ENCODE measurements at regions not wholly inside any gene's neighbourhood (a gene's known extent, or its start where the extent isn't known, plus 50 kb on each side); places are given as distances from the start of the nearest gene placed in this dataset.

DNA sequence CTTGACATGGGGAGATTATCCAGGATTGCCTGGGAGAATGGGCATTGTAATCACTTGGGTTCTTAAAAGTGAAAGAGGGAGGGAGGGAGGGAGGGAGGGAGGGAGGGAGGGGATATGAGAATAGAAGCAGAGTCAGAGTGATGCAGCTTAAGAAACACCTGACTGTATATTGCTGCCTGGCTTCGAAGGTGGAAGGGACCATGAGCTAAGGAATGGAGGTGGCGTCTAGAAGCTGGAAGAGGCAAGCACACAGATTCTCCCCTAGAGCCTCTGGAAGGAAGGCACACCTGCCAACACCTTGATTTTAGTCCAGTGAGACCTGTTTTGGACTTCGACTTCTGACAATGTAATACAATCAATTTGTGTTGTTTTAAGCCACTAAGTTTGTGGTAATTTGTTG is 78.4 kb downstream of the PRL start:
- in situ Hi-C loops (cut with HindIII; ENCODE audit: low pct_unique_long_range_greater_than_20kb, low sequenced_read_pairs), result no loop called here
- DNase-seq (ENCODE audit: low read depth, low spot score), result no peak

DNA sequence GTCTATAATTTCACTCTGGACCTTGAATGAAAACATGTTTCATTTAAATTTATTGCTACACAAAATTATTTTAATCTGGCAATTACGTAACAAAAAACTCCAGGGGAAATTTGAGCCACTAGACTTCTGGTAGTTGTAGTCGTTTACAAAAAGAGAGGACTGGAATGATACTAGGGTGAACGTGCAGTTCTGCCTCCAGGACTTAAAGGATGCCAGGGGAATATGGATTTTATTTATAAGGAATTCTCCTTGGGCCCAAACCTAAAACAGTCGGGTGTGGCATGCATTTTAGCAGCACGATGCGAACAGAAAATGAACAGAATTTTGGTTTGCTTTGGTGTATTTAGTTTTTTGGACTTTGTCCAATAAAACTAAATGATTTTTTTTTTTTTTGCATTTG is 76.9 kb downstream of the PRL start:
- no peak for DNase-seq (ENCODE audit: low read depth, low spot score)
- in situ Hi-C loops (cut with HindIII; ENCODE audit: low pct_unique_long_range_greater_than_20kb, low sequenced_read_pairs), result no loop called here

DNA sequence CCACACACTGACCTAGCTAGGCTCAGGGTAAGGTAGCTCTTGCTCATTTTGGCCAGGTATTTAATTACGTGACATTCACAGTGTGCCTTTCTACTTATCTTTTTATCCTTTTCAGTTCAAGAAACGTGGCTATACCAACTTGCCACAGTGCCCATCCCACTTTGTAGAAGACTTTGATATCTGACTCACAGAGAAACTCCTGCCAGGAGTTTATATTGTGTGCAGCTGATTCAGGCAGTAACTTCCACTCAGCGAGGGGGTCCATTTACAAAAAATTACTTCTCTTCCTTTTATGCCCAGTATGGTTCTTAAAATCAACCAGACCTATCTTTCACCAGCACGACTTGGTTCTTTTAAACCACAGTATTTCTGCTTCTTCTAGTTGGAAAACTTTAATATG is 75.6 kb downstream of the PRL start:
- in situ Hi-C loops (cut with HindIII; ENCODE audit: low pct_unique_long_range_greater_than_20kb, low sequenced_read_pairs), result no loop called here
- DNase-seq (ENCODE audit: low read depth, low spot score), result no peak

DNA sequence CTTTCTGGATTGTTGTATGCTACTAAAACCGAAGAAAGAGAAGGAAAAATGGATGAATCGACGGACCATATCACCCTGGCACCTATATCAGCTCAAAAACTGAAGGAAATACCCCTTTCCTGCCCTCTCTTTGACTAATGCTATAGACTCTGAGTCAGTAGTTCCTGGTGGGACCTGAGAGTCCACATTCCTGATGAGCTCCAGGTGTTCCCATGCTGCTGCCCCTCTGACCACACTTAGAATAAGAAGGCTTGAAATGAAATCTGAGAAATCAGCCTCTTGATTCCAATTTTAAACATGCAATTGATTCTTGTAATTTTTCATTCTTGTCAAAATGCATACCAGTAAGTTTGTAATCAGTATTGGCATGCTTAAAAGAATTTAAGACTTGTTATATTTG is 75.2 kb downstream of the PRL start:
- in situ Hi-C loops (cut with HindIII; ENCODE audit: low pct_unique_long_range_greater_than_20kb, low sequenced_read_pairs), result no loop called here
- no peak for DNase-seq (ENCODE audit: low read depth, low spot score)

DNA sequence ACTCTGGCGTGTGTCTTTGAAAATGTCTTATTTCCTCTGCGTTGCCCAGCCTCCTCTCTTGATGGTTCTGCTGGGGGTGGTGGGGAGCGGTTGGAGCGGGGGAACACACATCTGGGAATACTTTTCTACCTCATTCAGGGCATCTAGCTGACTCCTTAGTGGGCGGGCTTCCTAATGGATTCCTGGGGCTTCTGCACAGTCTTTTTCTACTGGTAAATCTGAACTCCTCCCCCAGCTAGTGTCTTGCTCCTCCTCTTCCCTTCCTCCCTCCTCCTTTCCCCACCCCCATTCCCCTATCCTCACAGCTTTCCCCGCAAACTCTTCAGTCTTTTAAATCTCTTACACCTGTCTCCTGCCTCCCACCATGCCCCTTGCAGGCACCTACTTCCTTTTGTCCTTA is 74.4 kb downstream of the PRL start:
- no peak for DNase-seq (ENCODE audit: low read depth, low spot score)
- in situ Hi-C loops (cut with HindIII; ENCODE audit: low pct_unique_long_range_greater_than_20kb, low sequenced_read_pairs), result no loop called here

DNA sequence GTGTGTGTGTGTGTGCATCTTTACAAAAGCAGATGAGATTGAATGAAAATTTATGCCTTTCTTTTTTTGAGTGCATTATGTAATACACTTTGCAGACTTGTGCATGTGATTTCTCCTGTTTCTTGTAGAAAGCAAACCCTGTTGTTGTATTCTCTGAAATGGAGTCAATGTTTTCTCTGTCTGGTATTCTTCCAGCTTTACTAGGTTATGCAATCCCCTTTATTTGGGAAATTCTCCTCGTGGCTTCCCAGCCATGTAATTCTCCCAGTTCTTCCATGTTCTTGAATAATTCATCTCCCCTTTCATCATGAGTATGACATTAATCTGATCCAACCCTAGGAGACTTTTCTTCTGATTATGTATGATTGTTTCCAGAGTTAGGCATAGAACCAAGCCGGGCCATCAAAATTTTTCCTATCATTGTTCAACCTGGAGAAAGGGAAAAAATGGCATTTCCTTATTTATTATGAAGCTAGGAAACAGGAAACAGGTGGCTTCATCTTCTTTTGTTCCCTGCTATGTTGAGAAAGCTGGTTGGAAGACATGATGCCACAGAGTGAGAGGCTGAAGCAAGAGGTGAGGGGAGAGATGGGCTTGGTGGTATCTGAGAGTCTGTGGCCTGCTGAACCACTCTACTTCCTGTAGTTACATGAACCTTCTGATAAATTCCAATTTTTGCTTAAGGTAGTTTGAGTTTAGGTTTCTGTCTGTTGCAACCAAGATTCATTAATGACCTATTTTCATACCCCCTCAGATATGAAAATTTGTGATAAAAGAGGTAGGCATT is 68.8 kb downstream of the PRL start:
- in situ Hi-C loops (cut with HindIII; ENCODE audit: low pct_unique_long_range_greater_than_20kb, low sequenced_read_pairs), result no loop called here
- DNase-seq (ENCODE audit: low read depth, low spot score), result no peak

DNA sequence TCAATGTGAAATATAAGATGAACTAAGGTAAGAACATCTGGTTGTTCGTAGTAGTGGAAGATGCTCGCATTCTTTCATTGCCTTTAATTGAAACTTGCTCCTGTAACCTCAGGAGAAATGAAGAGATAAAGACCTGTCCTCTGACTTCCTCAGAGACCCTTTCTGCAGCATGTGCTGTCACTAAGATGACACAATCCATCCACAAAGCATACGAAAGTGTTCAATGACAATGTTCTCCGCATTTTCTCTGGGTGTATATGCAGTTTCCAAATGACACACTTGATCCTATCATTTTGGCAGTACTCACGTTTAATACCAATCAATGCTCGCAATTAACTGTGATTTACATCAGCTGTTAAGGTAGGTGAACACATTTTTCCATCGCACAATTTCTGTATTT is 65.8 kb downstream of the PRL start:
- no peak for DNase-seq (ENCODE audit: low read depth, low spot score)
- in situ Hi-C loops (cut with HindIII; ENCODE audit: low pct_unique_long_range_greater_than_20kb, low sequenced_read_pairs), result no loop called here

DNA sequence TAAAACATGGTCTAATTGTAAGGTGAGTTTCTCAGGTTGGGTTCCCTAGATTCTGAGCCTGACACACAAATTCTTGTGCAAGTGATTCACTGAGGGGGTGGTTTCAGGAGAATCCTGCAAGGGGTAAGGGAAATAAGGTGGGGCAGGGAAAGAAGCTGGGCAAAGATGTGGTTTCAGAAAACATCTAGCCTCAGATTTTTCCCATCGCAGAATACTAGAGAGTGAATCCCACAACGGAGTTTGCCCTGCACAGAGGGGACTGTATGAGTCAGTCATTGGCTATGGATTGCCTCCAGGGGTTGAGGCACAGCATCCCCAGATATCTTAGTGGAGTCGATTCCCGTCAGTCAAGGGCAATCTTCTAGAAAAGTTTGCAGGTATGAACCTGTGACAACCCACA is 65.2 kb downstream of the PRL start:
- in situ Hi-C loops (cut with HindIII; ENCODE audit: low pct_unique_long_range_greater_than_20kb, low sequenced_read_pairs), result no loop called here
- DNase-seq (ENCODE audit: low read depth, low spot score), result no peak

DNA sequence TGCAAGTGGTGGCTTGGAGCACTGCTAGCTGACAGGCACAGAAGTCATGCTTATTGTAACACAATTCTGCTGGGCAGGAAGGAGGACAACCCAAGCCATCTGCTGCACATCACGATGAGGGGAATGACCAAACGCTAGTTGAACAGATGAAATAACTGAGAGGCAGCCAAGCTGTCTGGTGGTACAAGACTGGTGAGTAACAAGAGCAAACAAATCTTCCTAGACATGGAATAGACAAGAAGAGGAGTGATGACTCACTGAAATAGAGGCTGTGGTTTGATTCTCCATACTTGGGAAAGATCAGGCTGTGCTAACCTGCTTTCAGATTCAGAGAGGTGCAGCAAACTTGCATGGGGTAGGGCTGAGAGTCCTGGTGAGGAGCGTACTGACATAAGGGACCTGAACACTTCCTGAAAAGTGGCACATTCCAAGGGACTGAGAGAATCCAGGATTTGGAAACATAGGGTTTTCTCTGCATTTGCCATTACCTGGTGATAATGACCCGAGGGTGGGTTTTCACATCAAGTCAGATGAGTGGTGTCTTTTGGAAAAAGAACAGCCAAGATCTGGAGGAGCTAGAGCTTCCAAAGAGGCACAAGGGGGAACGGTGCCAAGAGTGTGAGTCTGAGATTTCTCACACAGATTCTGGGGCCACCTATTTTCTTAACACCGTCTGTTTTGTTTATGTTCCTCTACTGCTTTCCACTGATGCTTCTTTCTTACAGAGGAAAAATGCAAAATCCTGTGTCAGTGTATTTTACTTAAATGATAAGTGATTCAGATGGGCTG is 60.0 kb downstream of the PRL start:
- in situ Hi-C loops (cut with HindIII; ENCODE audit: low pct_unique_long_range_greater_than_20kb, low sequenced_read_pairs), result no loop called here
- DNase-seq (ENCODE audit: low read depth, low spot score), result no peak

Small RNA genes in the stretch of these regions (small RNA-seq; reads per million reads assigned to genes)
- gene AL136313.1, result 0 reads per million in 2 experiments

Measured in SK-MEL-5 (cell line).